ENCODE measurements at regions not wholly inside any gene's neighbourhood (a gene's known extent, or its start where the extent isn't known, plus 50 kb on each side); places are given as distances from the start of the nearest gene placed in this dataset.

DNA sequence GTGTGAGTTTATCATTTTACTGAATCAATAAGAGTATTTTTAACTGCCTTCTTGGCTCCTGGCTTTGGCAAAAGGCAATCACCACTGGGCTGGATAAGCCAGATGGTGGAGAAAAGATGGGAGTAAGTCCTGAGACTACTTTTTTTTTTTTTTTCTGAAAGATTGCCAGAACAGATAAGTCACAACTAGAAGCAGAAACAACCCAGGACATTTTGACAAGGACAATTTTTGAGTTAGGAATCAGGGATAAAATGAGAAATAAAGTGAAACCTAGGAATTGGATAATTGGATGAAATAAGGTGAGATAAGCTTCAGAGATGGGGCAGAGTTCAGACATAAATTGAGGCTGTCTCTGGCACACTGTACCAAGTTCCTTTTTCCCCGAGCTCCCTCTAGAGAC lies 471.0 kb downstream of the KLHL13 start:
- Histone ChIP-seq H3K79me2 (ENCODE audit: insufficient read depth, low read length) (no peaks in the 10 kb centered on the region), H3K4me1 (ENCODE audit: insufficient read depth, low read length) (no peaks in the 10 kb centered on the region), H3K9me3 (ENCODE audit: low read depth, low read length) (no peaks in the 10 kb centered on the region), H3K4me2 (ENCODE audit: insufficient read depth, low read length) (no peak overlapping the region), H2AFZ (ENCODE audit: low read length) (no peak overlapping the region), H4K20me1 (ENCODE audit: insufficient read depth, low read length) (no peaks in the 10 kb centered on the region), H3K36me3 (ENCODE audit: insufficient read depth, low read length) (no peaks in the 10 kb centered on the region), H3K27ac (ENCODE audit: low read depth, low read length) (no peak overlapping the region), H3K27me3 (ENCODE audit: insufficient read depth, low read length) (no peaks in the 10 kb centered on the region), H3K4me3 (ENCODE audit: insufficient read depth, low read length) (no peak overlapping the region)
- no peak for DNase-seq (ENCODE audit: insufficient read length, low spot score, missing footprints)
- TF ChIP-seq, protein P1, sequence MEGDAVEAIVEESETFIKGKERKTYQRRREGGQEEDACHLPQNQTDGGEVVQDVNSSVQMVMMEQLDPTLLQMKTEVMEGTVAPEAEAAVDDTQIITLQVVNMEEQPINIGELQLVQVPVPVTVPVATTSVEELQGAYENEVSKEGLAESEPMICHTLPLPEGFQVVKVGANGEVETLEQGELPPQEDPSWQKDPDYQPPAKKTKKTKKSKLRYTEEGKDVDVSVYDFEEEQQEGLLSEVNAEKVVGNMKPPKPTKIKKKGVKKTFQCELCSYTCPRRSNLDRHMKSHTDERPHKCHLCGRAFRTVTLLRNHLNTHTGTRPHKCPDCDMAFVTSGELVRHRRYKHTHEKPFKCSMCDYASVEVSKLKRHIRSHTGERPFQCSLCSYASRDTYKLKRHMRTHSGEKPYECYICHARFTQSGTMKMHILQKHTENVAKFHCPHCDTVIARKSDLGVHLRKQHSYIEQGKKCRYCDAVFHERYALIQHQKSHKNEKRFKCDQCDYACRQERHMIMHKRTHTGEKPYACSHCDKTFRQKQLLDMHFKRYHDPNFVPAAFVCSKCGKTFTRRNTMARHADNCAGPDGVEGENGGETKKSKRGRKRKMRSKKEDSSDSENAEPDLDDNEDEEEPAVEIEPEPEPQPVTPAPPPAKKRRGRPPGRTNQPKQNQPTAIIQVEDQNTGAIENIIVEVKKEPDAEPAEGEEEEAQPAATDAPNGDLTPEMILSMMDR (IDR thresholded peaks at IDR 0.05; ENCODE audit: extremely low read depth, low read depth, low read length), result no peak

DNA sequence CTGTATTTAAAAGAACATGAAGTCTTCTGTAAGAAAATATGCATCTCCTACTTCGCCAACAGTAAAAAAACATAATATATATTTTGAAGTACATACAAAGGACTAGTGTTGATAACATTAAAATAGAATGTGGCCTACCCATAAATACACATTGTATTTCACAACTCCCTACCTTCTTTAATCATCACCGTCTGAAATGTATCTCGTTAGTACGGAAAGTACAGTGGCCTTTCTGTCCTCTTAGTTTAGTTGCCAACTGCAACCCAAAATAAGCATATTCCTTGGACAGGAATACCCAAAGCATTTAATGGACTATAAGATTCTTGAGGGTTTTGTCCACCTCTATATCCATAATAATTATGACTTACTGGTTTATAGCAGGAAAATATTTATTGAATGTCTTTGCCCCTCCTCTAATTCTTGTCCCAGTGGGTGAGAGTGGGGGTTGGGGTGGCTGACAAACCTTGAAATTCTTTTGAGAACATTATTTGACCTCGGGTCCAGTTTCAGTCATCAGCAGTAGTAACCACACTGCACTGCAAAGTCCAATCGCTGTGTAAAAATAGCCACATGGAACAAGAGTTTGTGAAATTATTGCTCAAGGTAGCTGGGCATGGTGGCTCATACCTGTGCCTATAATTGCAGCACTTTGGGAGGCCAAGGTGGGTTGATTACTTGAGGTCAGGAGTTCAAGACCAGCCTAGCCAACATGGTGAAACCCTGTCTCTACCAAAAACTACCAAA lies 474.5 kb downstream of the KLHL13 start:
- Histone ChIP-seq H2AFZ (ENCODE audit: low read length) (no peak overlapping the region), H3K79me2 (ENCODE audit: insufficient read depth, low read length) (no peaks in the 10 kb centered on the region), H3K36me3 (ENCODE audit: insufficient read depth, low read length) (no peaks in the 10 kb centered on the region), H3K27ac (ENCODE audit: low read depth, low read length) (no peak overlapping the region), H3K27me3 (ENCODE audit: insufficient read depth, low read length) (no peaks in the 10 kb centered on the region), H3K4me3 (ENCODE audit: insufficient read depth, low read length) (no peak overlapping the region), H3K9me3 (ENCODE audit: low read depth, low read length) (no peaks in the 10 kb centered on the region), H3K4me1 (ENCODE audit: insufficient read depth, low read length) (no peaks in the 10 kb centered on the region), H4K20me1 (ENCODE audit: insufficient read depth, low read length) (no peaks in the 10 kb centered on the region), H3K4me2 (ENCODE audit: insufficient read depth, low read length) (no peak overlapping the region)
- TF ChIP-seq, protein P1 (IDR thresholded peaks at IDR 0.05; ENCODE audit: extremely low read depth, low read depth, low read length), result no peak
- DNase-seq (ENCODE audit: insufficient read length, low spot score, missing footprints), result no peak

DNA sequence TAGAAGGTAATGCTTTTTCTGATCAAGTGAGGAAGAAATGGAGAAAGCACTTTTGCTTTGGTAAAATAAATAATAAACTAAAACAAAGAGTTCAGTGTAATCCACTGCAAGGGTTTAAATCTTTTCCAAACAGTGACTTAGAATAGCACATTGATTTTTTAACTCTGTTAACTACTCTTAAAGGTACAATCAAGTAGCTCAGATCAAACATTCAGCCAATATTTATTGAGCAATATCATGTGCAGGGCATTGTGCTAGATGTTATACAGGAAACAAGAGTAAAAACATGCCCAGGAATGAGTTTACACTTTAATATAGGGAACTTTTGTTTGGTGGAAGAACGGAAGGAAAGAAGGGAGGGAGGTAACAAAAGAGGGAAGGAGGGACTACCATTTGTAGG lies 479.8 kb downstream of the KLHL13 start:
- Histone ChIP-seq H2AFZ (ENCODE audit: low read length) (no peak overlapping the region), H3K36me3 (ENCODE audit: insufficient read depth, low read length) (no peaks in the 10 kb centered on the region), H3K79me2 (ENCODE audit: insufficient read depth, low read length) (no peaks in the 10 kb centered on the region), H3K4me3 (ENCODE audit: insufficient read depth, low read length) (no peak overlapping the region), H4K20me1 (ENCODE audit: insufficient read depth, low read length) (no peaks in the 10 kb centered on the region), H3K27me3 (ENCODE audit: insufficient read depth, low read length) (no peaks in the 10 kb centered on the region), H3K27ac (ENCODE audit: low read depth, low read length) (no peak overlapping the region), H3K9me3 (ENCODE audit: low read depth, low read length) (no peaks in the 10 kb centered on the region), H3K4me2 (ENCODE audit: insufficient read depth, low read length) (no peak overlapping the region), H3K4me1 (ENCODE audit: insufficient read depth, low read length) (no peaks in the 10 kb centered on the region)
- TF ChIP-seq, protein P1 (IDR thresholded peaks at IDR 0.05; ENCODE audit: extremely low read depth, low read depth, low read length), result no peak
- no peak for DNase-seq (ENCODE audit: insufficient read length, low spot score, missing footprints)

DNA sequence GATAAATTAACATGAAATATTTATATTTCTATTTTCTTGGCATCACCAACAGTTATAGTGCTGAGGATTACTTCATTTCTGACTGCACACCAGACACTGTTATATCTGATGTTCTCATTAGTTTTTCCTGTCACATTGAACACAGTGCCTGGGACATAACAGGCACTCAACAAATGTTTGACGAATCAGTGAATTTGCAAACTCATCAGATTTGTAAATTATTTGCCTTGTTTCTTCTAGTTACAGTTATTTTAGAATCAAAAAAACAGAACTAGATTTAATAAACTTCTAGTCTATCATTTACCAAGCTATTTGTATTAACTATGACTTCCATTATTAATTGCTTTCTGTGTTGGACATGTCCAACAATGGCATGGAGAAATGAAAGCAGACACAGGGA lies 483.3 kb downstream of the KLHL13 start:
- Histone ChIP-seq H3K4me2 (ENCODE audit: insufficient read depth, low read length) (no peak overlapping the region), H3K36me3 (ENCODE audit: insufficient read depth, low read length) (no peaks in the 10 kb centered on the region), H3K4me1 (ENCODE audit: insufficient read depth, low read length) (no peaks in the 10 kb centered on the region), H3K79me2 (ENCODE audit: insufficient read depth, low read length) (no peaks in the 10 kb centered on the region), H3K27me3 (ENCODE audit: insufficient read depth, low read length) (no peaks in the 10 kb centered on the region), H3K9me3 (ENCODE audit: low read depth, low read length) (no peaks in the 10 kb centered on the region), H3K4me3 (ENCODE audit: insufficient read depth, low read length) (no peak overlapping the region), H3K27ac (ENCODE audit: low read depth, low read length) (no peak overlapping the region), H4K20me1 (ENCODE audit: insufficient read depth, low read length) (no peaks in the 10 kb centered on the region), H2AFZ (ENCODE audit: low read length) (no peak overlapping the region)
- no peak for DNase-seq (ENCODE audit: insufficient read length, low spot score, missing footprints)
- TF ChIP-seq, protein P1 (IDR thresholded peaks at IDR 0.05; ENCODE audit: extremely low read depth, low read depth, low read length), result no peak

All from osteoblast (primary cell).